PC-9 (cell line): ENCODE measurements at regions not wholly inside any gene's neighbourhood (a gene's known extent, or its start where the extent isn't known, plus 50 kb on each side); places are given as distances from the start of the nearest gene placed in this dataset.

Experiments used
- BruUV-seq: library from RNA; stranded (reverse); fragments of 400-500 nt; replicated peaks from 2 replicates; lab custom pipeline; 2021; lab: Mats Ljungman, UMichigan
- CTCF ChIA-PET: fragments of 300-600 bp; sonication (Branson Sonifier 250); formaldehyde crosslinking; loops from one replicate; lab custom pipeline; 2022; ENCODE audit warnings: antibody characterized with exemption; lab: Charles Lee
- POLR2A ChIA-PET: fragments of 300-600 bp; sonication (Branson Sonifier 250); formaldehyde crosslinking; loops from one replicate; lab custom pipeline; 2022; ENCODE audit warnings: antibody characterized with exemption; ENCODE audit not compliant: unreplicated experiment; lab: Charles Lee
- DNase-seq, 2 experiments: peaks; one replicate each; pipeline versions ENCODE4 v3.0.0 to v3.0.0-alpha.2; 2015 to 2022; ENCODE audit warnings: mixed read lengths in 1 of 2
- H2AFZ ChIP-seq: fragments of 200-600 bp; sonication (generic); 2 replicates; pipeline ENCODE4 v1.8.1; 2017; ENCODE audit warnings: antibody characterized with exemption
- H3F3A ChIP-seq: fragments of 200-600 bp; sonication (generic); 2 replicates; pipeline ENCODE4 v1.8.1; 2017; ENCODE audit warnings: antibody characterized with exemption, mild to moderate bottlenecking, low read depth; ENCODE audit not compliant: insufficient read depth
- H3K27ac ChIP-seq: fragments of 200-600 bp; sonication (generic); 2 replicates; pipeline ENCODE4 v1.6.1; 2016; ENCODE audit warnings: mixed run types
- H3K27me3 ChIP-seq: fragments of 200-600 bp; sonication (generic); 2 replicates; pipeline ENCODE4 v1.6.1; 2016; ENCODE audit warnings: low read depth, mixed run types; ENCODE audit not compliant: insufficient read depth
- H3K36me3 ChIP-seq: fragments of 200-600 bp; sonication (generic); 2 replicates; pipeline ENCODE4 v1.6.1; 2016; ENCODE audit warnings: low read depth, mixed run types
- H3K4me1 ChIP-seq: fragments of 200-600 bp; sonication (generic); replicated peaks from 2 replicates; pipeline ENCODE4 v1.6.1; 2016; ENCODE audit warnings: mixed run types; ENCODE audit not compliant: insufficient read depth
- H3K4me2 ChIP-seq: fragments of 200-600 bp; sonication (generic); 2 replicates; pipeline ENCODE4 v1.6.1; 2017; ENCODE audit warnings: mixed run types
- H3K4me3 ChIP-seq: fragments of 200-600 bp; sonication (generic); 2 replicates; pipeline ENCODE4 v1.6.1; 2016; ENCODE audit warnings: mixed run types
- H3K79me2 ChIP-seq: fragments of 200-600 bp; sonication (generic); 2 replicates; pipeline ENCODE4 v1.6.1; 2017; ENCODE audit warnings: low read depth, mixed run types
- H3K9me2 ChIP-seq: fragments of 200-600 bp; sonication (generic); 2 replicates; pipeline ENCODE4 v1.8.1; 2017; ENCODE audit warnings: mild to moderate bottlenecking; ENCODE audit not compliant: insufficient read depth
- H3K9me3 ChIP-seq: fragments of 200-600 bp; sonication (generic); 2 replicates; pipeline ENCODE4 v1.8.1; 2016; ENCODE audit warnings: low read depth; ENCODE audit not compliant: insufficient read depth
- H4K20me1 ChIP-seq: fragments of 200-600 bp; sonication (generic); 2 replicates; pipeline ENCODE4 v1.8.1; 2017; ENCODE audit not compliant: insufficient read depth
- CTCF ChIP-seq: fragments of 200-600 bp; sonication (generic); conservative IDR thresholded peaks from 2 replicates; pipeline ENCODE4 v1.6.1; 2017; ENCODE audit warnings: mixed run types, antibody characterized with exemption, mild to moderate bottlenecking, moderate library complexity
- EZH2 ChIP-seq: fragments of 200-600 bp; sonication (generic); IDR thresholded peaks from 2 replicates; pipeline ENCODE4 v1.8.0; 2017; ENCODE audit warnings: antibody characterized with exemption, low read depth
- intact Hi-C: fragments of 100-400 bp; cut with micrococcal nuclease; formaldehyde crosslinking; loops from one replicate; pipeline ENCODE4 v1.10.0; 2022; ENCODE audit not compliant: unreplicated experiment

GRCh38 chr7:84624927-84625326 lies 430.3 kb upstream of the SEMA3A start:
- H3K4me3 ChIP-seq: no peak overlapping the region
- no peak overlapping the region for H3K27ac ChIP-seq
- no peaks in the 10 kb centered on the region for H3K36me3 ChIP-seq
- no peaks in the 10 kb centered on the region for H4K20me1 ChIP-seq
- POLR2A ChIA-PET: no interaction called here
- no TSS peak for BruUV-seq
- H3K4me1 ChIP-seq: no peaks in the 10 kb centered on the region
- no peak for TF ChIP-seq EZH2
- TF ChIP-seq CTCF: no peak
- no peaks in the 10 kb centered on the region for H3K27me3 ChIP-seq
- no peak overlapping the region for H3K4me2 ChIP-seq
- no peaks in the 10 kb centered on the region for H3K9me3 ChIP-seq
- H2AFZ ChIP-seq: no peak overlapping the region
- CTCF ChIA-PET: no interaction called here
- intact Hi-C loops: no loop called here
- no peak for DNase-seq
- no peaks in the 10 kb centered on the region for H3K79me2 ChIP-seq
- no peaks in the 10 kb centered on the region for H3K9me2 ChIP-seq
- no peaks in the 10 kb centered on the region for H3F3A ChIP-seq

- intact Hi-C loops: no loop called here
- Histone ChIP-seq H4K20me1 (no peaks in the 10 kb centered on the region), H3K36me3 (no peaks in the 10 kb centered on the region), H3F3A (no peaks in the 10 kb centered on the region), H3K4me2 (no peak overlapping the region), H3K9me3 (no peaks in the 10 kb centered on the region), H3K27ac (no peak overlapping the region), H3K4me3 (no peak overlapping the region), H2AFZ (no peak overlapping the region), H3K9me2 (no peaks in the 10 kb centered on the region), H3K27me3 (no peaks in the 10 kb centered on the region), H3K79me2 (no peaks in the 10 kb centered on the region), H3K4me1 (no peaks in the 10 kb centered on the region)
- POLR2A ChIA-PET: no interaction called here
- TF ChIP-seq CTCF (no peak), EZH2 (no peak)
- DNase-seq: no peak
- CTCF ChIA-PET: no interaction called here
- BruUV-seq: no TSS peak
Measured at GRCh38 chr7:84624527-84624926, 429.9 kb upstream of the SEMA3A start.

GRCh38 chr7:84617265-84618030 lies 422.9 kb upstream of the SEMA3A start:
- H3K27me3 ChIP-seq: no peaks in the 10 kb centered on the region
- no peaks in the 10 kb centered on the region for H3F3A ChIP-seq
- no peak for DNase-seq
- no peak overlapping the region for H3K4me2 ChIP-seq
- no peak overlapping the region for H3K4me3 ChIP-seq
- TF ChIP-seq CTCF: no peak
- TF ChIP-seq EZH2: no peak
- no peak overlapping the region for H3K27ac ChIP-seq
- intact Hi-C loops: no loop called here
- BruUV-seq: no TSS peak
- H3K4me1 ChIP-seq: no peaks in the 10 kb centered on the region
- H3K79me2 ChIP-seq: no peaks in the 10 kb centered on the region
- H3K9me3 ChIP-seq: no peaks in the 10 kb centered on the region; the same call in 1 of the 2 replicates
- no peaks in the 10 kb centered on the region for H4K20me1 ChIP-seq
- H3K36me3 ChIP-seq: no peaks in the 10 kb centered on the region
- H2AFZ ChIP-seq: no peak overlapping the region
- H3K9me2 ChIP-seq: no peaks in the 10 kb centered on the region
- POLR2A ChIA-PET: interaction anchor here (0.7 kb wide), 1 partner anchor 7 kb away, joined by 4 read pairs; no protein-coding TSS in a partner anchor
- CTCF ChIA-PET: interaction anchor here (0.7 kb wide), 1 partner anchor 429 kb away, joined by 11 read pairs; no protein-coding TSS in a partner anchor
